GM18873 (cell line): ENCODE measurements at regions not wholly inside any gene's neighbourhood (a gene's known extent, or its start where the extent isn't known, plus 50 kb on each side); places are given as distances from the start of the nearest gene placed in this dataset.
"Not testable (repeated sequence)": the region's sequence is repeated elsewhere in the genome, so short reads cannot be mapped to it uniquely, and the experiment has no call there.

Experiments used
- ATAC-seq: cut with Tn5 transposase; IDR thresholded peaks from one replicate; pipeline ENCODE4 v1.9.1; 2021; ENCODE audit warnings: mild to moderate bottlenecking, moderate library complexity, moderate number of reproducible peaks; ENCODE audit not compliant: unreplicated experiment, low FRiP score

- no peak for ATAC-seq
These were observed 143.8 kb upstream of the LAMA2 start for GRCh38 chr6:128739112-128739511.

- no peak for ATAC-seq
These were observed 144.8 kb upstream of the LAMA2 start for GRCh38 chr6:128738112-128738511.

- no peak for ATAC-seq
These were observed 146.2 kb upstream of the LAMA2 start for GRCh38 chr6:128736780-128737179.

- no peak for ATAC-seq
These were observed 151.4 kb upstream of the LAMA2 start for GRCh38 chr6:128731249-128732165.

DNA sequence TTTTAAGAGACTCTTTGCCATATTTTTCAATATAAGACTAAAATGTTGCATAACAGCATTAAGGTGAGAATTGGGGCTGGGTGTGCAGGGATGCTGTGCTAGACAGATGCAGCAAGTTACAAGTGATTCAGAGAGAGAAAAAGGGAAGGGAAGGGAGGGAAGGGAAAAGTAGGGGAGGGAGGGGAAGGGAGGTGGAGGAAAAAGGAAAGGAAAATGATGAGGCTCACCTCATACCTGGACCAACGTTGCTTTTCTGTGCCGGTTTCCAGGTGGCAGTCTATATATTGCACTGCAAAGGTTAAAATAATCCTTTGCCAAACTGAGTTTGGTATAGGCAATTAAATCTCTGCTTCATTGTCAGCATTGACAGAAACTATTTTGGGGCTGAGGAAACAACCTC, 155.4 kb upstream of the LAMA2 start:
- ATAC-seq: no peak

- no peak for ATAC-seq
These were observed 157.4 kb upstream of the LAMA2 start for GRCh38 chr6:128725271-128726233.

DNA sequence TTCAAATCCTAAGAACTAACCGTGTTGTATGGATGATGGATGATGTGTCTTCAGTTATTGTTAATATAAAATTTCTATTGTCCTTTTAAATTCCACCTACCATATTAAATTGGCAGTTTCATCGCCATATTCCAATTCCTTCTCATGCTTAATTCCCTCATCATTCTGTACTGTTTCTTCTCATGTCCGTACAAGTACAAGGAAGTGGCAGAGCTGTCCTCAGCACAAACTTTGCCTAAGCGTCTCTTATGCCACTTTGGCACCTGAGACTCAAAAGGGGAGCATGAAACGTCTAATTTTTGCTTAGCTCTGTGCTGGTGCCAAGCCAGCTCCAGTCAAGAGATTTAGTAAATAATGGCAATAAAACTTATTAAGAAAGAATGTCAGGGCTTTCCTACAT, 158.2 kb upstream of the LAMA2 start:
- no peak for ATAC-seq

- ATAC-seq: no peak
These were observed 159.3 kb upstream of the LAMA2 start for GRCh38 chr6:128723667-128724066.

- no peak for ATAC-seq
These were observed 162.0 kb upstream of the LAMA2 start for GRCh38 chr6:128720891-128721290.

- no peak for ATAC-seq
These were observed 163.2 kb upstream of the LAMA2 start for GRCh38 chr6:128719786-128720185.

DNA sequence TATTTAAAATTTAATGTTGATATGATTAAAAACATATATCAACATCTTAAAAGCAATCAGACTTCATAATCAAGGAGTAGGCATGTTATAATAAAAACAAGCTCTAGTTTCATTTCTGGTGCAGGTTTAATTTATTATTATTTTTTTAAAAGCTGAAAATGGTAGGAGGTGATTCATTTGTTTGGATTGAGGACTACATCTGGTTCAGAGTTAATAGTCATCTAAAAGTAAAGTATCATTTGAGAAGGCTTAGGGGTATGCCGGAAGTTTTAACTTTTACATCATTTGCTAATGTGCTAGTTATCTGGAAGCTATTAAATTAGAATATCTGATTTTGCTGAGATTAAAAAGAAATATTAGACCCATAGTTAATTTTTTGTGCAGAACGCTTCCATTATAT, 169.5 kb upstream of the LAMA2 start:
- no peak for ATAC-seq

DNA sequence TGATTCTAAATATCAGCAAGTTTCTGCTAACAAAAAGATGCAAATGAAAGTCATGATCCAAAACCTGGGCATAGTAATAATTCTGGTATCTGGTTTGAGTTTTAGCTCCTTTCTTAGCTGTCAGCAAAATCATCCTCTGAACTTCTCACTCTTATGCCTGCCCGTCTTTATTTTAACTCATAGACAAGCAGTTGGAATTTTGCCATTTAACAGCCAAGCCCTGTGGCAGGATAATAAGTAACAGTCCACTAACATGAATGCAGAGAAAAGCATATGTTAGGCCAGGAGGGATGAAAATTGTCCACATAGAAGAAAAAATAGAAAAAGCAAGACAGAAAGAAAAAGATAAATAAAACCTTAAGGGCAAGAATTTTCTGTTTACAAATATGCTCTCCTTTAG, 170.0 kb upstream of the LAMA2 start:
- no peak for ATAC-seq

DNA sequence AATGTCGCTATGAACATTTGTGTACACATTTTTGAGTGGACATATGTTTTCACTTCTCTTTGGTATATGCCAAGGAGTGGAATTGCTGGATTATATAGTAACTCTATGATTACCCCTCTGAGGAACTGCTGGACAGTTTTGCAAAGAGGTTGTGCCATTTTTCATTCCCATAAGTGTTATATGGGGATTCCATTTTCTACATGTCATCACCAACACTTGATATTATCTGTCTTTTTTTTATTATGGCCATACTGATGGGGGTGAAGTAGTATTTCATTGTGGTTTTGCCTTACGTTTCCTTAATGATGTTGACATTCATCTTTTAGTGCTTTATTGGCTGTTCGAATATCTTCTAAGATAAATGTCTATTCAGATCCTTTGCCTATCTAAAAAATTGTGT, 171.8 kb upstream of the LAMA2 start:
- no peak for ATAC-seq

- no peak for ATAC-seq
These were observed 172.6 kb upstream of the LAMA2 start for GRCh38 chr6:128710315-128710714.

DNA sequence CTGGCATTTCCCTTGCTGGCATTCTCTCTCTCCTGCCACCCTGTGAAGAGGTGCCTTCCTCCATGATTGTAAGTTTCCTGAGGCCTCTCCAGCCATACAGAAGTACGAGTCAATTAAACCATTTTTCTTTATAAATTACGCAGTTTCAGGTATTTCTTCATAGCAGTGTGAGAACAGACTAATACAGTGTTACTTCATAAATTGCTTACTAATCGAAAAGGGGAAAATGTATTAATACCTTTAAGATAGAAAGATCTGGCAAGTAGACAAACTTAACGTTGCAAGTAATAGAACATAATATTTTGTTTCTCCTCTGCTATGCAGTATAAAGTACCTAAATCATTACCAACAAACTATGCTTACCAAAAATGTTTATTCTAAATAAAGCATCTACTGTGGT, 178.3 kb upstream of the LAMA2 start:
- ATAC-seq: no peak

DNA sequence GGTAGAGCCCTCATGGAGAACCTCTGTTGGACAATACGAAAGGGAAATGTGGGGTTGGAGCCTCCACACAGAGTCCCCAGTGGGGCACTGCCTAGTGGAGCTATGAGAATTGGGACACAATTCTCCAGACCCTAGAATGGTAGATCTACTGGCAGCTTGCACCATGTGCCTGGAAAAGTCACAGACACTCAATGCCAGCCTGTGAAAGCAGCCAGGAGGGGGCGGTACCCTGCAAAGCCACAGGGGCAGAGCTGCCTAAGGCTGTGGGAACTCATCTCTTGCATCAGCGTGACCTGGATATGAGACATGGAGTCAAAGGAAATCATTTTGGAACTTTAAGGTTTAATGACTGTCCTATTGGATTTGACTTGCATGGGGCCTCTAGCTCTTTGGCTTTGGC, 179.1 kb upstream of the LAMA2 start:
- ATAC-seq: not testable (repeated sequence)

DNA sequence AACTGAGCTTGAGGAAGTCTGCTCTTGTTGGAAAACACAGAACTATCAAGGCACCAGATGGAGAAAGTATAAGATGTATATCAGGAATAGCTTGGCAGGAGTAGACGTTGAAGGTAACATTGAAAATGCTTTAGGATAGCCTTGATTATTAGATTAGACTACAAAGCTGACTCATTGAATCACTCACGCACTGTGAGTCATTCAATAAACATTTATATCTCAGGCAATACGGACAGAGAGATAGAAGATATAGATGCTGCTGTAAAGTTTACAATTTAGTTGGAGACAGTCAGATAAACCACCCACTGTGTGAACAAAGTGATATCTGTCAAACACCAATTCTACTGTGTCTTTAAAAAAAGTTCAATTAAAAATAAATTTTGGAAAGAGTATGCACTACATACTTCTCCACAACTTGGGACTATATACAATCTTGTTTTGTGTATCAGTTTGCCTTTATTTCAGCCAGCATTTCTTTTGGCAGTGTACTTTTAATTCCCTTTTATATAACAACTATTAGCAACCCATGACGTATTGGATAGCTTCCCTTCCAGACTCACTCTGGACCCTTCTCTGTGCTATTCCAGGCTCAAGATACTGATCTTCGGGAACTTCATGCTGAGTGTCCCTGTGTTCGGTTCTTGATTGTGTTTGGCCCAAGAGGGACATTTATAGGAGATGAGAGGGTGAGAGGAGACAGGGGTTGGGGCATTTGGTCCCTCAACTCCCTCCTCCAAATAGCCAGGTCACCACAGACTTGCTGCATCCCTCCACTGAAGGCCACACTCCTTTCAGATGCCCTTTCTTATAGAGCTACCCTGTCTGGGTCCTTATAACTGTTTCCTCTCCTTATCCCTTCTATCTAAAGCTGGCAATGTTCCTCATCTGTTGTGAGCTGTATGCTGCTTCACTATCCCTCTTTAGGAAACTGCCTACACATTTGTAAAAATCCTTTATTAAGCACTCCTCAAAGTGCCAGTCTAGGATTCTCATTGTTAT, 176.6 kb upstream of the PTPRK start:
- ATAC-seq: no peak

DNA sequence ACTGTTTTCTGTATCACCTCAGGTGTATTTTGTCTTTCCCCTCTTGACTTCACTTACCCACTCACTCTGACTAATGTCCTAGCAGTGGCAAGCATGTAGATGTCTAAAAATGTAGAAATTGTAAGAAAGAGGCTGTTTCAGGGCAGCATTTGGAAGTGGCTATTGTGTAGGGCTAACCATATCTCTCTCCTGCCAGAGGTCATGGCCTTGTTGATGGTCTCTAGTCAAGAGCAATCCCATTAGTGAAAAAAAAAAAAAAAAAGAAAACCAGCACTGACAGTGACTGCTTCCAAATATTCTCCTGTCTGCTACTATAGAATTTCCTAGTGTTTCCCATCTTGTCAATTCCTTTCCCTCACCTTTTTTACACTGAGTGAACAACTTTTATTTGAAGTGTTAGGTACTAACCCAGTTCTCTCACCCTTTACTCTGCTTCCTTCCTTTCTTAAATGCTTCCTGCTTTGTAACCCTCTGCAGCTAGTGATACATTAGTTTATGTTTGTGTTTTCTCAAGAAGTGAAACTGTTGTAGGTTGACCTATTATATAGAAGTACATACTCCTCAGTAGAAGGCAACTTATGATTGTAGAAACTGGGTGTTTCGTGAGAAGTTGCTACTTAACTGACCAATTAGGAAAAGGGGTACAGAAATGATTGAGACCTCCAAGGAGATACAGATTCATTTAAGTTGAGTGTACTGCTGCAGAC, 174.1 kb upstream of the PTPRK start:
- ATAC-seq: peak; percentile 96

GRCh38 chr6:128690063-128690462, 169.7 kb upstream of the PTPRK start:
- no peak for ATAC-seq
